ENCODE measurements at regions not wholly inside any gene's neighbourhood (a gene's known extent, or its start where the extent isn't known, plus 50 kb on each side); places are given as distances from the start of the nearest gene placed in this dataset.

GRCh38 chr3:72568083-72568482 lies 280.2 kb downstream of the SHQ1 start:
- Histone ChIP-seq H3K9me1 (ENCODE audit: insufficient read depth, low read length) (no peaks in the 10 kb centered on the region), H4K91ac (ENCODE audit: insufficient read depth, low read depth, low read length) (no peak overlapping the region), H2BK120ac (ENCODE audit: low read depth, low read length) (no peak overlapping the region), H2AK5ac (ENCODE audit: low read depth, low read length) (no peak overlapping the region), H2BK5ac (ENCODE audit: low read depth, low read length, poor library complexity, severe bottlenecking) (no peak overlapping the region), H3K4ac (ENCODE audit: low read depth, low read length) (no peak overlapping the region), H3K23ac (ENCODE audit: low read depth, low read length) (no peak overlapping the region), H4K20me1 (ENCODE audit: insufficient read depth, low read length) (no peaks in the 10 kb centered on the region), H3K4me2 (ENCODE audit: low read depth, low read length) (no peak overlapping the region), H3K4me3 (ENCODE audit: insufficient read depth, low read depth, low read length) (no peak overlapping the region), H3K56ac (ENCODE audit: extremely low read depth, insufficient read depth, low read length) (no peak overlapping the region), H3K14ac (replicated peaks; ENCODE audit: low read depth, low read length) (no peak overlapping the region), H2AFZ (replicated peaks; ENCODE audit: low read length, poor library complexity) (no peak overlapping the region), H4K5ac (ENCODE audit: low read depth, low read length) (no peak overlapping the region), H3K18ac (ENCODE audit: low read depth, low read length) (no peak overlapping the region), H3K9ac (ENCODE audit: low read depth, low read length) (no peak overlapping the region), H3K27ac (ENCODE audit: insufficient read depth, low read length) (no peak overlapping the region), H3K27me3 (ENCODE audit: control insufficient read depth, insufficient read depth, low read length) (peaks cover 2% of the 10 kb centered on the region), H3K4me1 (ENCODE audit: control insufficient read depth, insufficient read depth, low read length) (no peaks in the 10 kb centered on the region), H3K9me3 (ENCODE audit: control insufficient read depth, insufficient read depth, low read length) (no peaks in the 10 kb centered on the region), H3K79me1 (ENCODE audit: low read depth in 1 of 2, low read length in 2 of 2) (no peaks in the 10 kb centered on the region), H2BK20ac (ENCODE audit: low read depth, low read length) (no peak overlapping the region), H3K36me3 (ENCODE audit: control insufficient read depth, insufficient read depth, low read length) (no peaks in the 10 kb centered on the region), H2BK15ac (ENCODE audit: low read depth, low read length) (no peak overlapping the region), H4K8ac (ENCODE audit: low read depth in 2 of 2, low read length in 2 of 2) (no peak overlapping the region), H2AK9ac (replicated peaks; ENCODE audit: low read depth, low read length, poor library complexity) (no peak overlapping the region)
- BruUV-seq (replicated peaks): no TSS peak
- TF ChIP-seq CTCF (conservative IDR thresholded peaks at IDR 0.05; ENCODE audit: low read depth, low read length): no peak
- CTCF ChIA-PET: no interaction called here
- dilution Hi-C loops (cut with HindIII; ENCODE audit: low sequenced_read_pairs, unreplicated experiment) (no loop called here), intact Hi-C loops (cut with micrococcal nuclease) (no loop called here), in situ Hi-C loops (cut with MboI; ENCODE audit: low sequenced_read_pairs) (no loop called here)
- POLR2A ChIA-PET (ENCODE audit: unreplicated experiment): interaction anchor here (0.5 kb wide), 1 partner anchor 497 kb away, joined by 3 read pairs; no protein-coding TSS in a partner anchor
- no peak for DNase-seq
- no CpG with 5 or more reads among the region's 11 CpGs for WGBS, 2 experiments (ENCODE audit: extremely low coverage in 2 of 2, insufficient read length in 1 of 2)
- no peak for ATAC-seq (ENCODE audit: low read depth)

All from IMR-90 (cell line).